ENCODE measurements at regions not wholly inside any gene's neighbourhood (a gene's known extent, or its start where the extent isn't known, plus 50 kb on each side); places are given as distances from the start of the nearest gene placed in this dataset.

DNA sequence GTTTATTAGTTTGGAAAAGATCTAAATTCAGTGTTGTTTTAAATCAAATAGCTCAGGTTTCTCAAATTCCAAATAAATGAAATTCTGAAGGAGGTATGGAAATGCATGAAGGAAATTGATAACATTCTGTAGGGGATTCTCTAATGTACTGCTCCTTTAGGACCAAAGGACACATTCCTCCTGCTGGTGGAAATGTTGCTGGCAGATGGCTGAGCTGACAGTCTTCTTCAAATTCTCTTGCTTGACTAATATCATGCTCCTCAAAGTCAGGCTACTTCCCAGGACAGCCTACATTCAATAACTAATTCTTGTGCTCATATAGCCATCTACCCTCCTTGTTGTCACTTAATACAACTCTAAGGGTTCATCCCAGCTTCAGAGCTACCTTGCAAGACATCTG is 1118.5 kb downstream of the PCDH9 start:
- no peak for FAIRE-seq
- DNase-seq = no peak
- H3K4me1 ChIP-seq = no peaks in the 10 kb centered on the region
- intact Hi-C loops (cut with DNase I) = no loop called here
- ATAC-seq = no peak
- no peaks in the 10 kb centered on the region for H3K36me3 ChIP-seq
- TF ChIP-seq, protein P1, sequence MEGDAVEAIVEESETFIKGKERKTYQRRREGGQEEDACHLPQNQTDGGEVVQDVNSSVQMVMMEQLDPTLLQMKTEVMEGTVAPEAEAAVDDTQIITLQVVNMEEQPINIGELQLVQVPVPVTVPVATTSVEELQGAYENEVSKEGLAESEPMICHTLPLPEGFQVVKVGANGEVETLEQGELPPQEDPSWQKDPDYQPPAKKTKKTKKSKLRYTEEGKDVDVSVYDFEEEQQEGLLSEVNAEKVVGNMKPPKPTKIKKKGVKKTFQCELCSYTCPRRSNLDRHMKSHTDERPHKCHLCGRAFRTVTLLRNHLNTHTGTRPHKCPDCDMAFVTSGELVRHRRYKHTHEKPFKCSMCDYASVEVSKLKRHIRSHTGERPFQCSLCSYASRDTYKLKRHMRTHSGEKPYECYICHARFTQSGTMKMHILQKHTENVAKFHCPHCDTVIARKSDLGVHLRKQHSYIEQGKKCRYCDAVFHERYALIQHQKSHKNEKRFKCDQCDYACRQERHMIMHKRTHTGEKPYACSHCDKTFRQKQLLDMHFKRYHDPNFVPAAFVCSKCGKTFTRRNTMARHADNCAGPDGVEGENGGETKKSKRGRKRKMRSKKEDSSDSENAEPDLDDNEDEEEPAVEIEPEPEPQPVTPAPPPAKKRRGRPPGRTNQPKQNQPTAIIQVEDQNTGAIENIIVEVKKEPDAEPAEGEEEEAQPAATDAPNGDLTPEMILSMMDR (IDR thresholded peaks at IDR 0.05) = no peak
- H3K27me3 ChIP-seq = no peaks in the 10 kb centered on the region
- no peak overlapping the region for H3K4me3 ChIP-seq
- no peaks in the 10 kb centered on the region for H3K9me3 ChIP-seq
- H3K27ac ChIP-seq = no peak overlapping the region

DNA sequence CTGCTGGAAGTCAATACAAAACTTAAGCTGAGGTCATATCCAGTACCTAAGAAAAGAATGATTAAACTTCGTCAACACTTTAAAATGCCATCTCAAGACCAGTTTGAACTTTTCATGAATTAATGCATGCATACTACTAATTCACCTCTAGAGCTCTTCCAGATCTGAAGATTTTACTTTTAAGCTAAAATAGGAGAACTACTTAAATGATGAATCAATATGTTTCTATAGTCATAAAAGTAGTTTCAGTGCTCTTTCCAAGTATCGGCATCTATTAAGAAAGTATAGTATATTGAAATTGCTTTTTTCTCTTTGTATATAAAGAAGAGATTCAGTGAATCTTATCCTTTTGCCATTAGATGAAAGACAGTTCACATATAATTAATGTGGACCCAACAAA is 1123.9 kb downstream of the PCDH9 start:
- whole genome bisulfite sequencing, 2 donors = 73 to 93% methylated on average over 2 of the region's 2 CpGs
- Histone ChIP-seq H3K27ac (no peak overlapping the region), H3K36me3 (no peaks in the 10 kb centered on the region), H3K4me3 (no peak overlapping the region), H3K27me3 (no peaks in the 10 kb centered on the region), H3K4me1 (no peaks in the 10 kb centered on the region), H3K9me3 (no peaks in the 10 kb centered on the region)
- DNase-seq = no peak
- intact Hi-C loops (cut with DNase I) = no loop called here
- TF ChIP-seq, protein P1 (IDR thresholded peaks at IDR 0.05) = no peak
- no peak for FAIRE-seq
- ATAC-seq = no peak

DNA sequence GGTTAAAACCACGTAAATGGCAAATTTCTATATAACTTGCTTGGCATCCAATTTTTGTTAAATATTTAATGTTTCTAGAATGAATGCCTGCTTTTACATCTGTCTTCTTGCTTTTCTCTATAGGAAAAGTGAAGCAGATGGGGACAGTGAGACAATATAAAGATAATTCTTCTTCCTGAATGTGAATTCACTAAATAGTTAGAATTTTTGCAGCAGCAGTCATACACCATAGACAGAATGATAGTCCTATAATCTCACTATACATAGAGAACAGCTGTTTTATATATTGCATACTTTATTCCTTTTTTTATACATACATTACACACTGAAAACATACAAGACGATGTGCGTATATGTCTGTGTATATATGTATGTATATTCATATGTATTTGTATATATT is 1127.3 kb downstream of the PCDH9 start:
- no peak overlapping the region for H3K4me3 ChIP-seq
- H3K9me3 ChIP-seq = no peaks in the 10 kb centered on the region
- intact Hi-C loops (cut with DNase I) = no loop called here
- no peaks in the 10 kb centered on the region for H3K4me1 ChIP-seq
- no peak overlapping the region for H3K27ac ChIP-seq
- ATAC-seq (no peak), DNase-seq (no peak), FAIRE-seq (no peak)
- H3K27me3 ChIP-seq = no peaks in the 10 kb centered on the region
- H3K36me3 ChIP-seq = no peaks in the 10 kb centered on the region
- TF ChIP-seq, protein P1 (IDR thresholded peaks at IDR 0.05) = no peak
- 79 to 94% methylated on average over 3 of the region's 3 CpGs for WGBS, 2 donors

DNA sequence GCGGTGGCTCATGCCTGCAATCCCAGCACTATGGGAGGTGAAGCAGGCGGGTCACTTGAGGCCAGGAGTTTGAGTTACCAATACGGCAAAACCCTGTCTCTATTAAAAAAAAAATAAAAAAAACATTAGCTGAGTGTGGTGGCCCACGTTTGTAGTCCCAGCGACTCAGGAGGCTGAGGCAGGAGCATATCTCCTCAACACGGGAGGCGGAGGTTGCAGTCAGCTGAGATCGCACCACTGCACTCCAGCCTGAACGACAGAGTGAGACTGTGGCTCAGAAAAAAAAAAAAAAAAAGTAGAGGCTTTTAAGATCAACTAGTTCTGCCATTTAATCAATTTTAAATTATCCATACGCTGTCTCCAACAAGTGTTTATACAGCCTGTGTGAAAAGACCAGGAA is 1130.3 kb downstream of the PCDH9 start:
- Histone ChIP-seq H3K27me3 (no peaks in the 10 kb centered on the region), H3K9me3 (no peaks in the 10 kb centered on the region), H3K4me1 (no peaks in the 10 kb centered on the region), H3K27ac (no peak overlapping the region), H3K36me3 (no peaks in the 10 kb centered on the region), H3K4me3 (no peak overlapping the region)
- ATAC-seq (no peak), DNase-seq (no peak), FAIRE-seq (no peak)
- intact Hi-C loops (cut with DNase I) = no loop called here
- 71 to 76% methylated on average over 10 of the region's 10 CpGs for WGBS, 2 donors
- TF ChIP-seq, protein P1 (IDR thresholded peaks at IDR 0.05) = no peak

DNA sequence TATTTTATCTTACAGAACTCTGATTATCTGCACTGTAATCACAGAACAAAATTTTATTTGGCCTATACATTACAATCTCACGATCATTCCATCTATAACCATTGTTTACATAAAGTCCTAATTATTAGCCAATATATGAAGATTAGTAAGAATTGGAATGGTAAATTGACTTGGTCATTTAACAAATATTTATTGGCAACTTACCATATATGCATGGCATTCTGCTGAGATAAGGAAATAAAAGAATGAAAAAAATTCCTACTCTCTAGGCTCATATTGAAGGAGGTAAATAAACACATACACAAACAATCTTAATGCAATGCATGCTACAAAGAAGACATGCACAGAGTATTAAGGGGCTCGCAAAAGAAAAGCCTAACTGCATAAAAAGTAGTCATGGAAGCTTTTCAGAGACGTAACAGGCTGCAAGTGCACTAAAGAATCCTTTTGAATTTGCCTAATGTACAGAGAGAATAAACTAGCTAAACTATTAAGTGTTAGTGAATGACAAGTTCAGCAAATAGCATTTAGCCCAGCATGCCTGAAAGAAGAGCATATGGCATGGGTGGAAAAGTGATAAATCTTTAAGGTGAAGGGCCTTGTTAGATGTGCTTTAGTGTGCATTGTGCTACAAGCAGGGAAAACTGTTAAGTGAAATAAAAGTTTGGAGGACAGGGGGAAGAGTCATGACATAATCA is 1131.1 kb downstream of the PCDH9 start:
- 57 to 59% methylated on average over 3 of the region's 3 CpGs for WGBS, 2 donors
- FAIRE-seq = no peak
- TF ChIP-seq, protein P1 (IDR thresholded peaks at IDR 0.05) = no peak
- no peaks in the 10 kb centered on the region for H3K36me3 ChIP-seq
- intact Hi-C loops (cut with DNase I) = no loop called here
- no peaks in the 10 kb centered on the region for H3K4me1 ChIP-seq
- no peaks in the 10 kb centered on the region for H3K9me3 ChIP-seq
- no peaks in the 10 kb centered on the region for H3K27me3 ChIP-seq
- H3K27ac ChIP-seq = no peak overlapping the region
- DNase-seq = no peak
- no peak for ATAC-seq
- no peak overlapping the region for H3K4me3 ChIP-seq

Measured in pancreas (tissue), 10 donors.